Fibroblast of lung (primary cell): ENCODE measurements at regions not wholly inside any gene's neighbourhood (a gene's known extent, or its start where the extent isn't known, plus 50 kb on each side); places are given as distances from the start of the nearest gene placed in this dataset.

Source experiments
- EZH2 ChIP-seq: IDR thresholded peaks from 2 replicates; pipeline ENCODE4 v1.5.1; 2012; ENCODE audit warnings: low read length, control low read depth, mild to moderate bottlenecking; ENCODE audit errors: missing control alignments
- TF ChIP-seq, protein P1 (sequence below), 2 donors: IDR thresholded peaks in 1 of 2; conservative IDR thresholded peaks in 1 of 2; 1 replicate in 1 of 2; 2 replicates in 1 of 2; pipeline ENCODE4 v1.5.1; 2011 to 2012; ENCODE audit warnings: low read length in 2 of 2, control low read depth in 1 of 2, inconsistent platforms in 1 of 2, low read depth in 1 of 2, mild to moderate bottlenecking in 1 of 2

GRCh38 chr20:7305976-7306375, 538.5 kb downstream of the BMP2 start:
- TF ChIP-seq, protein P1, sequence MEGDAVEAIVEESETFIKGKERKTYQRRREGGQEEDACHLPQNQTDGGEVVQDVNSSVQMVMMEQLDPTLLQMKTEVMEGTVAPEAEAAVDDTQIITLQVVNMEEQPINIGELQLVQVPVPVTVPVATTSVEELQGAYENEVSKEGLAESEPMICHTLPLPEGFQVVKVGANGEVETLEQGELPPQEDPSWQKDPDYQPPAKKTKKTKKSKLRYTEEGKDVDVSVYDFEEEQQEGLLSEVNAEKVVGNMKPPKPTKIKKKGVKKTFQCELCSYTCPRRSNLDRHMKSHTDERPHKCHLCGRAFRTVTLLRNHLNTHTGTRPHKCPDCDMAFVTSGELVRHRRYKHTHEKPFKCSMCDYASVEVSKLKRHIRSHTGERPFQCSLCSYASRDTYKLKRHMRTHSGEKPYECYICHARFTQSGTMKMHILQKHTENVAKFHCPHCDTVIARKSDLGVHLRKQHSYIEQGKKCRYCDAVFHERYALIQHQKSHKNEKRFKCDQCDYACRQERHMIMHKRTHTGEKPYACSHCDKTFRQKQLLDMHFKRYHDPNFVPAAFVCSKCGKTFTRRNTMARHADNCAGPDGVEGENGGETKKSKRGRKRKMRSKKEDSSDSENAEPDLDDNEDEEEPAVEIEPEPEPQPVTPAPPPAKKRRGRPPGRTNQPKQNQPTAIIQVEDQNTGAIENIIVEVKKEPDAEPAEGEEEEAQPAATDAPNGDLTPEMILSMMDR (conservative IDR thresholded peaks at IDR 0.05 in 1 of 2, IDR thresholded peaks at IDR 0.05 in 1 of 2; ENCODE audit: low read depth in 1 of 2, low read length in 2 of 2), result no peak
- no peak for TF ChIP-seq EZH2
